Smooth muscle cell (in vitro differentiated cells): ENCODE measurements at regions not wholly inside any gene's neighbourhood (a gene's known extent, or its start where the extent isn't known, plus 50 kb on each side); places are given as distances from the start of the nearest gene placed in this dataset.

Source experiments
- DNase-seq: peaks from one replicate; lab custom pipeline; 2025; ENCODE audit not compliant: unreplicated experiment; lab: John Stamatoyannopoulos, UW
- H2AFZ ChIP-seq: fragments of 200-600 bp; sonication (generic); 2 replicates; pipeline ENCODE4 v1.6.0; 2016; ENCODE audit warnings: antibody characterized with exemption, low read depth, mild to moderate bottlenecking
- H3F3A ChIP-seq: fragments of 200-600 bp; sonication (generic); 2 replicates; pipeline ENCODE4 v1.6.0; 2017; ENCODE audit warnings: antibody characterized with exemption, low read depth
- H3K27ac ChIP-seq: fragments of 200-600 bp; sonication (generic); 2 replicates; pipeline ENCODE4 v1.5.1; 2016; ENCODE audit warnings: low read depth, mild to moderate bottlenecking
- H3K27me3 ChIP-seq: fragments of 200-600 bp; sonication (generic); 2 replicates; pipeline ENCODE4 v1.6.1; 2016; ENCODE audit warnings: low read depth, mild to moderate bottlenecking
- H3K36me3 ChIP-seq: fragments of 200-600 bp; sonication (generic); 2 replicates; pipeline ENCODE4 v1.5.1; 2016; ENCODE audit warnings: low read depth
- H3K4me1 ChIP-seq: fragments of 200-600 bp; sonication (generic); 2 replicates; pipeline ENCODE4 v1.5.1; 2016; ENCODE audit warnings: low read depth
- H3K4me2 ChIP-seq: fragments of 200-600 bp; sonication (generic); 2 replicates; pipeline ENCODE4 v1.6.0; 2016; ENCODE audit warnings: mild to moderate bottlenecking
- H3K4me3 ChIP-seq: fragments of 200-600 bp; sonication (generic); 2 replicates; pipeline ENCODE4 v1.5.1; 2016; ENCODE audit warnings: mild to moderate bottlenecking
- H3K79me2 ChIP-seq: fragments of 200-600 bp; sonication (generic); 2 replicates; pipeline ENCODE4 v1.6.0; 2016; ENCODE audit warnings: low read depth, mild to moderate bottlenecking
- H3K9ac ChIP-seq: fragments of 200-600 bp; sonication (generic); 2 replicates; pipeline ENCODE4 v1.6.0; 2016; ENCODE audit warnings: low read depth
- H3K9me3 ChIP-seq: fragments of 200-600 bp; sonication (generic); replicated peaks from 2 replicates; pipeline ENCODE4 v1.5.1; 2016; ENCODE audit warnings: low read depth
- H4K20me1 ChIP-seq: fragments of 200-600 bp; sonication (generic); 2 replicates; pipeline ENCODE4 v1.6.0; 2016; ENCODE audit warnings: low read depth
- WGBS: methylation state at CpG from one replicate; pipeline ENCODE4 v1.1.7; 2016; ENCODE audit warnings: low lambda C conversion rate; 5-methylcytosine and 5-hydroxymethylcytosine counted together
- TF ChIP-seq, protein P1 (sequence below): fragments of 200-600 bp; sonication (generic); IDR thresholded peaks from 2 replicates; pipeline ENCODE4 v1.5.1; 2017; ENCODE audit warnings: borderline replicate concordance, mild to moderate bottlenecking, antibody characterized with exemption; ENCODE audit not compliant: insufficient read depth, poor library complexity, severe bottlenecking

DNA sequence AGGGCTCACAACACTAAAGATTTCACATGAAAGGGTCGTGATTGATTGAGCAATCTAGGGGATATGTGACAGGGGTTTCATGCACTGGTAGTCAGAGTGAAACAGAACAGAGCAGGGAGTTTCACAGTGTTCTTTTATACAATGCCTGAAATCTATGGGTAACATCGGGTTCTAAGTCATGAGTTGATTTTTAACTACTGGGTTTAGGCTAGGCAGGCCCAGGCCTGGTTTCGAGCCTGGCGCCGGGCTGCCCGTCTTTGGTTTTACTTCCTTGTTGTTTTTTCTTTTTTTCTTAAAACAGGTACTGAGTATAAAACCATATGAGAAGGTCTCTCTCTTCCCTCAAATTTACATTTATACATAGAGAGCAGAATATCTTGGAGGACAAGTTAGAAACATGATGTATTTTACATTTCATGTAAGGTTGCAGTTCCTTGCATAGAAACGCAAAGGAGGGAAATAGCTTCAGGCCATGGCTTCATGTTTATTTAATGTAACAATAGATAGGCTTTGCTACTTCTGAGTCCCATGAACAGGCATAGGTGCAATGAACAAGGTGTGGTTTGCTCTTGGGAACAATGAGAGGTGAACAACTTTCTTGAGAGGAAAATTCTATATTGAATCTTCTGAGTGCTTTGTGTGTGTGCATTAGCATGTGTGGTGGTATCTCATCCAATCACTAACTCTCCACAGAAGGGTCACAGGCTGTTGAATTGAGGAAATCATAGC lies 128.9 kb upstream of the RXFP2 start:
- WGBS = 94% methylated on average over 7 of the region's 7 CpGs
- H3K36me3 ChIP-seq = no peaks in the 10 kb centered on the region

DNA sequence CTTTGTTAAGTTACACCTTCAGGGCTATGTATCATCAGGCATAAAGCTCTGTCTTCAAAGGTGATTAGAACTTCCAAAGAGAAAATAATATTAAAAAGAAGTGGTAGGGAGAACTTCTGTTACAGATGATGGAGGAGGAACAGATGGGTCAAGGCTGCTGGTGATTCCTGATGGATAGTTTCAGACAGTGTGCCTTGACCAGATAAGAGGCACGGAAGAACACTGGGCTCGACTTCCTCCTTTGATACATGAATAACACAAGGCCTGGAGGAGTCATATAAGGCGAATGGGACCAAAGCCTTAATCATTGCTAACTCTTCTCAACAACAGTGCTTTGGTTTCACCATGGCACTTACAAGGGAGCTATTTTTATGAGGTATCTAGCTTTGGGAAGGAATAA lies 128.1 kb upstream of the RXFP2 start:
- no peak overlapping the region for H3K27ac ChIP-seq
- H3K79me2 ChIP-seq = no peaks in the 10 kb centered on the region
- H3K36me3 ChIP-seq = no peaks in the 10 kb centered on the region
- no peaks in the 10 kb centered on the region for H3K27me3 ChIP-seq
- DNase-seq = no peak
- H4K20me1 ChIP-seq = no peaks in the 10 kb centered on the region
- H3K4me1 ChIP-seq = no peaks in the 10 kb centered on the region
- TF ChIP-seq, protein P1, sequence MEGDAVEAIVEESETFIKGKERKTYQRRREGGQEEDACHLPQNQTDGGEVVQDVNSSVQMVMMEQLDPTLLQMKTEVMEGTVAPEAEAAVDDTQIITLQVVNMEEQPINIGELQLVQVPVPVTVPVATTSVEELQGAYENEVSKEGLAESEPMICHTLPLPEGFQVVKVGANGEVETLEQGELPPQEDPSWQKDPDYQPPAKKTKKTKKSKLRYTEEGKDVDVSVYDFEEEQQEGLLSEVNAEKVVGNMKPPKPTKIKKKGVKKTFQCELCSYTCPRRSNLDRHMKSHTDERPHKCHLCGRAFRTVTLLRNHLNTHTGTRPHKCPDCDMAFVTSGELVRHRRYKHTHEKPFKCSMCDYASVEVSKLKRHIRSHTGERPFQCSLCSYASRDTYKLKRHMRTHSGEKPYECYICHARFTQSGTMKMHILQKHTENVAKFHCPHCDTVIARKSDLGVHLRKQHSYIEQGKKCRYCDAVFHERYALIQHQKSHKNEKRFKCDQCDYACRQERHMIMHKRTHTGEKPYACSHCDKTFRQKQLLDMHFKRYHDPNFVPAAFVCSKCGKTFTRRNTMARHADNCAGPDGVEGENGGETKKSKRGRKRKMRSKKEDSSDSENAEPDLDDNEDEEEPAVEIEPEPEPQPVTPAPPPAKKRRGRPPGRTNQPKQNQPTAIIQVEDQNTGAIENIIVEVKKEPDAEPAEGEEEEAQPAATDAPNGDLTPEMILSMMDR = no peak
- 92% methylated on average over 3 of the region's 3 CpGs for WGBS
- H3F3A ChIP-seq = no peaks in the 10 kb centered on the region
- no peak overlapping the region for H2AFZ ChIP-seq
- no peak overlapping the region for H3K4me2 ChIP-seq
- H3K4me3 ChIP-seq = no peak overlapping the region
- H3K9ac ChIP-seq = no peak overlapping the region
- H3K9me3 ChIP-seq = no peaks in the 10 kb centered on the region

More for the DNA sequence above, 128.9 kb upstream of the RXFP2 start:
- Histone ChIP-seq H3K4me2 (no peak overlapping the region), H3K27me3 (no peaks in the 10 kb centered on the region), H2AFZ (no peak overlapping the region), H3K27ac (no peak overlapping the region), H4K20me1 (no peaks in the 10 kb centered on the region), H3K4me1 (no peaks in the 10 kb centered on the region), H3K9ac (no peak overlapping the region), H3K9me3 (no peaks in the 10 kb centered on the region), H3F3A (no peaks in the 10 kb centered on the region), H3K4me3 (no peak overlapping the region), H3K79me2 (no peaks in the 10 kb centered on the region)
- no peak for DNase-seq
- TF ChIP-seq, protein P1 = no peak

DNA sequence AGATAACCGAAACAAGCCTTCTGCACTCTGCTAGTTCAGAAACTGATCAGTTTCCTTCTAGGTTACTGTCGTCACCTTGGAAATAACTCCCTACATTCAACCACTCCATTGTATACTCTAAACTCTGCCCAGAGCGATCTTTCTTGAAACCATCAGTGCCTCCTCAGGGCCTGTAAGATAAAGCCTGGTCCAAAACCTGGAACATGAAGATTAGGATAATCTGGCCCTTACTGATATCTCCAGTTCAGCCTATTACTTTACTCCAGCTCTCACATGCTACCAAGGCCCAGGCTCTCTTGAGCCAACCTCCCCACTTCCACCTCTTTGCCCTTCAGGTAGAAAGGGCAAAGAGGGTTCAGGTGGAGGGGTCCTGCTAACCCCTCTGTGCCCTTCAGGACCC lies 125.3 kb upstream of the RXFP2 start:
- 95% methylated on average over 3 of the region's 3 CpGs for WGBS
- H3K4me2 ChIP-seq = no peak overlapping the region
- no peaks in the 10 kb centered on the region for H3K79me2 ChIP-seq
- no peaks in the 10 kb centered on the region for H3K4me1 ChIP-seq
- no peak overlapping the region for H3K4me3 ChIP-seq
- H3F3A ChIP-seq = no peaks in the 10 kb centered on the region
- H3K9me3 ChIP-seq = no peaks in the 10 kb centered on the region
- H3K27ac ChIP-seq = no peak overlapping the region
- TF ChIP-seq, protein P1 = no peak
- H4K20me1 ChIP-seq = no peaks in the 10 kb centered on the region
- H3K9ac ChIP-seq = no peak overlapping the region
- H3K27me3 ChIP-seq = no peaks in the 10 kb centered on the region
- no peak for DNase-seq
- no peak overlapping the region for H2AFZ ChIP-seq
- H3K36me3 ChIP-seq = no peaks in the 10 kb centered on the region

DNA sequence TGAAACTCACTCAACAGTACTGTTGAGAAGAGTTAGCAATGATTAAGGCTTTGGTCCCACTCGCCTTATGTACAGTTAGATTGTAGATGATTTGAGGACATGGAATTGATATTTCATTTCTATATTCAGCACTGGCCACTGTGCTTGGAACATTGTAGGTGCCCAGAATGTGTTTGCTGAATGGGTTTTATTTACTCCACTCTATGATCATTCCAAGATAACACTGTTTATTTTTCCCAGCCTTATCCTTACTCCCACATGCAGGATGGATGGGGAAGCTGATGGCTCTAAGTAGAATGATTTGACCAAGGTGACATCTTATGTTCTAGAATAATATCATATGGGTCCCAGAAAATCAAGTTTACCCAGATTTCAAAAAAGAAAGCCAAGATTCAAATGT lies 124.6 kb upstream of the RXFP2 start:
- no peaks in the 10 kb centered on the region for H3K9me3 ChIP-seq
- no peaks in the 10 kb centered on the region for H3F3A ChIP-seq
- no peak overlapping the region for H3K4me2 ChIP-seq
- 91% methylated on average over 1 of the region's 1 CpG for WGBS
- H3K79me2 ChIP-seq = no peaks in the 10 kb centered on the region
- H3K36me3 ChIP-seq = no peaks in the 10 kb centered on the region
- no peak overlapping the region for H3K4me3 ChIP-seq
- H4K20me1 ChIP-seq = no peaks in the 10 kb centered on the region
- H3K9ac ChIP-seq = no peak overlapping the region
- TF ChIP-seq, protein P1 = no peak
- no peak overlapping the region for H3K27ac ChIP-seq
- no peaks in the 10 kb centered on the region for H3K4me1 ChIP-seq
- H2AFZ ChIP-seq = no peak overlapping the region
- H3K27me3 ChIP-seq = no peaks in the 10 kb centered on the region
- DNase-seq = no peak
